GM18870 (cell line): ENCODE measurements at regions not wholly inside any gene's neighbourhood (a gene's known extent, or its start where the extent isn't known, plus 50 kb on each side); places are given as distances from the start of the nearest gene placed in this dataset.

ENCODE experiments used
- ATAC-seq: cut with Tn5 transposase; IDR thresholded peaks from one replicate; pipeline ENCODE4 v1.9.1; 2021; ENCODE audit warnings: moderate library complexity; ENCODE audit not compliant: unreplicated experiment

DNA sequence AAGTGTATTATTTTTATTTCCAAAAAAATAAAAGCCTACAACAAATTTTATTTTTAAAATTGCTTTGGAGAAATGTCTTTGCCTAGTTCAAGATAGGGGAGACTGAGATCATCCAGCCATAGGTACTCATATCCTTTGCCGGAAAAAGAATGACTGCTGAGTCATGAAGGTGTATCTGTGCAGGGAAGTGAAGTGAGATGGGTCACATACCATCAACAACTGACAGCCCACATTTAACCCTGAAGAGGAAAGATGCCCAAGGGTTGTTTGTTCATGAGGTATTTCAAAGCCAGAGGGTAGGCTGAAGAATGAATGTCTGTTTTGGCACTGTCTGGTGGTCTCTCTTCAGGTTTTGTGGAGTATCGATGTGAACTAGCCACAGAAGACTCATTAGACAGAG lies 106.7 kb upstream of the TTC29 start:
- ATAC-seq: no peak

GRCh38 chr4:147054228-147054872 lies 108.7 kb upstream of the TTC29 start:
- no peak for ATAC-seq

DNA sequence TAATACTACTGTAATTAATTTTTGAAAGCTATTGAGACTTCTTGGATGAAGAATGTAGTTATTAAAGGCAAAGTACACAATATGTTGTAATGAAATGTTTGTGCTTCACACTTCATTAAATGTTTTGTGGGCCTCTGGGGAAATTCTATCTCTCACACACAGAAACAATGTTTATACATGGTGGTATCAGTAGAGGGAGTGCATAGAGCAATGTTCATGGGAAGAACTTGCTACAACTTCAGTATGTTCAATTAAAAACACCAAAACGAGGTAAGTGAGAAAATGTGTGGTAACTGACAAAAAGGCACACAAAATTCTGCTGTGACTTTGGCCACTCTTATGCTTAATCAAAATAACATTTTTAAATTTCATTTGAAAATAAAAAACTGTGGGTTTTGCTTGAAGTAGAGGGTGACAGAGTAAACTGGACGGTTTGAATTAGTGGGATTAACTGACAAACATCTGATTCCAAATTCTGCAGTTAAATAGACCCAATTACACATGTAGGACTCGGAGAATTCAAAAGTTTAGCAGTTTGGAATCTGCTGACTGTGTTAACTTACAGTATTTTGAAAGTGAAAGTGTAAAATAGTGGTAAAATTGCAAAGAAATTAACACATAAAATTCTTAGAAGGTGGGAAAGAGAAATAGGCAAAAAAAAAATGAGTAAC lies 111.4 kb upstream of the TTC29 start:
- ATAC-seq: no peak

DNA sequence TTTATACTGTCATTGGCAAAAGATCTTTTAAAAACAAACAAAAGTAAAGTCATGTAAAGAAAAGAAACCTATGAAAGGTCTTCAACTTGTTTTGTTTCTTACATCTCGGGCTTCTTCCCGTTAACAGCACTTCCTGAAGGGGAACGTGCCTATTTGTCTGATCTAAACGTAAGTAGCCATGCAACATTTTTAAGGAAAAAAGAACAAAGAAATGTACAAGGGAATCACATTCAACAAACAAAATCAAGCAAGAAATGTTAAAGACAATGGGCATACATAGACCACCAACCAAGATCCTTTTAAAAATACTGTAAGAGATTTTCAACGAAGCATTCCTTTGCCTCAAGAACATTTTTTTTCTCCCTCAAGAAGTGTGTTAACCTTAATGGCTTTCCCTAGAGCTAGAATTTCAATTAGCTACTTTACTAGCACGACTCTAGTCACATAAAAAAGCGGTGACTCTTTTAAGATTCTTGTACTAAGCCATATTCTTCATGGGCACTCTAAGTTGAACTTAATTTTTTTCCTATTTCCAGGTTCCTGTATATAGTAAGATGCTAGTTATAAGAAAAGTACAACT lies 112.0 kb upstream of the TTC29 start:
- no peak for ATAC-seq

DNA sequence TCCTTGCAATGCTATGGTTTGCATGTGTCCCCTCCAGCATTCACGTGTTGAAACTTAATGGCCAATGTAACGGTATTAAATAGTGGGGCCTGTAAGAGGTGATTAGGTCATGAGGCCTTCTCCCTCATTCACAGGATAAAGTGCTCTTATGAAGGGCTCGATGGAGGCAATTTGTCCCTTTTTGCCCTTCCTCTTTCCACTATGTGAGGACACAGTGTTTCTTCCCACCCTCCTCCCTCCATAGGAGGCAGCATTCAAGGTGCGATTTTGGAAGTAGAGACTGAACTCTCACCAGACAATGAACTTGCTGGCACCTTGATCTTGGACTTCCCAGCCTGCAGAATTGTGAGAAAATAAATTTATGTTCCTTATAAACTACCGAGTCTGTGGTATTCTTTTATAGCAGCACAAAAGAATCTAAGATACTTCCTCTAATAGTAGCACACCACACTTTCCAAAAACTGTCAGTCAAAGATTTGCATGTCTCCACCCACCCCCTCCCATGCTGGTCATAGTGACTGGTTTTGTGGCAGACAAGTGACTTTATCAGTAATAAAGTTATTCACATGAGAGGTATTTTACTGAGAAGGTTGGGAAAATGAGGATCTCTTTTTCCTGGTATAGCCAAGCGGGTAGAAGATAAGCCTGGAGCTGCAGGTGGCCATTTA lies 113.5 kb upstream of the TTC29 start:
- no peak for ATAC-seq

GRCh38 chr4:147060151-147060931 lies 114.7 kb upstream of the TTC29 start:
- ATAC-seq: no peak

- ATAC-seq: no peak
These were observed 119.2 kb upstream of the TTC29 start for GRCh38 chr4:147064856-147065255.

GRCh38 chr4:147068564-147068963 lies 122.9 kb upstream of the TTC29 start:
- no peak for ATAC-seq

DNA sequence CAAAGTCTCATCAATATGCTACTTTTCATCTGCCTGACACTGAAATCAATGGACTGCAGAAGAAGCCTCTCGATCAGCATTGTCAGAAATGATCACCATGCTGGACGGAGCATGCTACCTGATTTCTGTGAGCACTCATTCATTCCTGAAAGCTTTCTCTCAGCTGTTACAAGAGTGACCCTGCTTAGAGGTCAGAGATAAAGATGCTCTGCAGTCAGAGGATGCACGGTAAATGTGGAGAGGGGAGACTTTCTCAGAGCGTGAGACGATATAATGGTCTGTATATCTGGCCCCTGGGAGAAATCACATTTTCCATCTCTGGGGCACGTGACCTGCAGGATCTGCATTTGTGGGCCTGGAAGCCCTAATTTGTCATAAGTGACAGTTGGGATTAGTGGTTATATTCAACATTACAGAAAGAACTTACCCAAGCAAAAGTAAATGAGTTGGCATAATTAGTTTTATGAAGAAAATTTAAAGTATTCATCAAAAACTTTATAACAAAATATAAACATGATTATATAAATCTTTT lies 125.6 kb upstream of the TTC29 start:
- no peak for ATAC-seq

DNA sequence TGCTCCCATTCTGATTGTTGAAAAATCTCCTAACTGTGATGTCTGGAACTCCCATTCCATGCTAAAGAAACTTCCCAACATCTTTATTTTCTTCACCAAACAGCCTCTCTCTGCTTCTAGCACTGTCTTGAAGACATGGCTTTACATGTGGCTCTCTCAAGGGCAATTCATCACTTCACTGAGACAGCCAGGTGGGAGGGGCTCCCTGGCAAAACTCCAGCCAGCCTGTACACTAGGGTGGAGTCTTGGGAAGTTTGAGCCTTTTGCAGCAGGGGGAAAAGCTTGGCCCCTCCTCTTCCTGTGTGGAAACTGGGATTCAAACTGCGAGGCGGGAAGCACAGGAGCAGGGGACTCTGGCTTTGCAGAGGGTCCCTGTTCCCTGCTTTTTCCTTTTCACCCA lies 130.5 kb upstream of the TTC29 start:
- no peak for ATAC-seq

DNA sequence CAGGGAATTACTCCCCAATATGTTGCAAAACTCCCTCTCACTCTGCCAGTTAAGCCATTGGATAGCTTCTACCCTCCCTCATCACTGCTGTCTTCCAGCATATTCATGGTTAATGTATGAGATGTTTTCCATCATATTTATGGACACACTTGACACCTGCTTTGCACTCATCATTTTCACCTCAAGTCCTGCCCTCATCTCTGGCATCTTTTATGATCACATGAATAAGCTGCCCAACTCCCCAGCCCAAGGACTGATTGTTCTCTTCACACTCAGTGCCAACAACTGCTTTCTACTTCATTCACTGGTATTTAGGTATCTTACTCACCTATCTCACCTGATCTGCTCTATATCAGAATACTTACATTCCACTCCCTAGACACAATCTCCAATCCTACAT lies 131.1 kb upstream of the TTC29 start:
- ATAC-seq: no peak

DNA sequence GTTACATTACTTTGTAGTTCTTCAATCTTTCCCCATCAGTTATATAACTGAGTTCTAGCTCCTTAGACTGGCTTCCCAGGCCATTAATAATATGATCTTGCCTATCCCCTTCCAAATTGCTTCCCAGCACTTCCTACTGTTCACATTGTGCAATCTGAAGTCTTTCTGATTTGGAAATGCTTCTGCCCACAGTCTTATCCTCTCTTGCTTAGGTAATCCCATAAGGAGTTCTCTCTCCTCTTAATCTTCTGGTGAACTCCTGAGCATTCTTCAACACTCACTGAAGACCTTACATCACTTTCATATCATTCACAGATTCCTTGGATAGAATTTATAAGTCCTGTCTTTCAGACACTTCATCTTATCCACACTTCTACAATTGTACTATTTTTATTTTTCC lies 132.7 kb upstream of the TTC29 start:
- no peak for ATAC-seq

DNA sequence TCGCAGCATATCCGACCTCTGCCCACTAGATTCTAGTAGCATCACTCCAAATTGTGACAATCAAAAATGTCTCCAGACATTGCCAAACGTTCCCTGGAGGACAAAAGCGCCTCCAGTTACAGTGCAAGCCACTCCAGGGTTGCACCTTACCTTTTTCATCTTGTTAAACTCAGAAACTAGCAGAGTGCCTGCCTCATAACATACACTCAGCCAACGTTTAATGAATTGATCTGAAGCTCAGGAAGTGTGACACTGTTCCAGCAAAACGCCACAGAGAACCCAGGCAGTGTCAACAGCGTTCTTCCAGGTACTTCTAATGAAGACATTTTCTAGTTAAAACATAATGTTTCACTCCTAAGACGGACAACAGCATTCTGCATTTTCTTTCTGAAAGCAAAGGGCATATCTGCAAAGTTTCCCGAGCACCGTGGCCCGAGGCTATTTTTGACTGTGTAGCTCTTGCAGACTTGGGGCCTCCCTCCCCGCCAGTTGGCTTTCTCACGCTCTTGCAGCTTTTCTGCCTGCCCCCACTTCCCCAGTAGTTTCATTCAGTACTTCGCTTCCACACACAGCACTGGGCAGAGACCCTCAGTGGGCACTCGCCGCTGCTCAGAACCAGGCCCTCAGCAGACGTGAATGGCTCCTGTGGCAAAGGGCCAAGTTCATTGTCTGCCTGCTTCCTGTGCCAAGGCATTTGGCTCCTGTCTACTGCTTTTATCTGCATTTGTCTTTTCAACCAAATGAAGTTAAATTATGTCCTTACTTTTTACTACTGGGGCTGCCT lies 133.4 kb upstream of the TTC29 start:
- no peak for ATAC-seq

GRCh38 chr4:147084861-147085260 lies 139.2 kb upstream of the TTC29 start:
- no peak for ATAC-seq

DNA sequence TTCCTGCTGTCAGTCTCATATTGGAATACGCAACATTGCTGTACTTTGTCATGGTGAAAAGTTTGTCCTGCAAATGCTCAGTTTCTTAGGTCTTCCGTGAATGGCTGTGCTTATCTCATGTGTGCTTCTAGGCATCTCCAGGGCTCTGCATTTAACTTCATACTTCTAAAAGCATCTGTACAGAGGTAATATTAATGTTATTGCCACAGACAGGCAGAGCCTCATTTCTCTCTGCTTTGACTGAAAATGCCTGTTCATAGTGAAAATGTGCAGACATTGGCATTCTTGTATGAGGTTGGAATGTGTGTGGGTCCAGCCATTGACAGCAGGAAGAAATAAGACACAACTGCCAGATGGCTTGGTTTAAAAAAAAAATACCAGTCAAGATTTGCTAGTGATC lies 140.1 kb upstream of the TTC29 start:
- ATAC-seq: no peak

- no peak for ATAC-seq
These were observed 142.5 kb upstream of the TTC29 start for GRCh38 chr4:147088146-147088545.

DNA sequence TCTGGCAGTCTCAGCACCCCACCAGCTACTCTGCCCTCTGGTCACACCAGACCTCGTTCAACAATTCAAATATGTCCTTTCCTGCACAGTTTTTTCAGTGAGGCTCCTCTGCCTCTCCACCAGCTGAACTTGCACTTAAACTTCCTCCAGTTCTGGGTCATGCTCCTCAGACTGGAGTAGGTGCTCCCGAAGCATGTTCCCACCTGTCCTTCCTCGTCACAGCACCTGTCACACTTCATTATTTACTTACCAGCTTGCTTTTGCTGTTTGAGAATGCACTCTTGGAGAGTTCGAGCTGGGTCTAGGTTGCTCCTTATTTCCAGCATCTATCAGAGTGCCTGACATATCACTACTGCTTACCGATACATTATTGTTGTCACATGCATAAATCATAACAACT lies 144.8 kb upstream of the TTC29 start:
- ATAC-seq: no peak

- no peak for ATAC-seq
These were observed 147.5 kb upstream of the TTC29 start for GRCh38 chr4:147093206-147093605.

- ATAC-seq: no peak
These were observed 148.6 kb upstream of the TTC29 start for GRCh38 chr4:147094238-147094637.
